Glomerular visceral epithelial cell (primary cell): ENCODE measurements at regions not wholly inside any gene's neighbourhood (a gene's known extent, or its start where the extent isn't known, plus 50 kb on each side); places are given as distances from the start of the nearest gene placed in this dataset.

Source experiments
- DNase-seq: peaks from one replicate; pipeline ENCODE4 v3.0.0-alpha.2; 2016; ENCODE audit errors: extremely low spot score

- no peak for DNase-seq
Observed at GRCh38 chr11:134647066-134647743, 235.2 kb upstream of the B3GAT1 start.

GRCh38 chr11:134646561-134646960 lies 234.5 kb upstream of the B3GAT1 start:
- DNase-seq, result no peak

GRCh38 chr11:134645576-134645975 lies 233.5 kb upstream of the B3GAT1 start:
- DNase-seq, result no peak

GRCh38 chr11:134644476-134645456 lies 232.7 kb upstream of the B3GAT1 start:
- DNase-seq, result no peak

- no peak for DNase-seq
Observed at GRCh38 chr11:134643115-134644012, 231.3 kb upstream of the B3GAT1 start.

GRCh38 chr11:134642206-134642605 lies 230.2 kb upstream of the B3GAT1 start:
- no peak for DNase-seq

- no peak for DNase-seq
Observed at GRCh38 chr11:134640971-134641968, 229.2 kb upstream of the B3GAT1 start.

- DNase-seq, result no peak
Observed at GRCh38 chr11:134640536-134640935, 228.5 kb upstream of the B3GAT1 start.

GRCh38 chr11:134639586-134640330 lies 227.7 kb upstream of the B3GAT1 start:
- DNase-seq, result no peak

GRCh38 chr11:134638796-134639430 lies 226.9 kb upstream of the B3GAT1 start:
- no peak for DNase-seq

GRCh38 chr11:134637091-134638015 lies 225.3 kb upstream of the B3GAT1 start:
- no peak for DNase-seq

- DNase-seq, result no peak
Observed at GRCh38 chr11:134636071-134636470, 224.0 kb upstream of the B3GAT1 start.

- no peak for DNase-seq
Observed at GRCh38 chr11:134634897-134635831, 223.1 kb upstream of the B3GAT1 start.

- no peak for DNase-seq
Observed at GRCh38 chr11:134633276-134633675, 221.2 kb upstream of the B3GAT1 start.

- no peak for DNase-seq
Observed at GRCh38 chr11:134632347-134633119, 220.5 kb upstream of the B3GAT1 start.

GRCh38 chr11:134630861-134631260 lies 218.8 kb upstream of the B3GAT1 start:
- DNase-seq, result no peak
